ENCODE measurements at regions not wholly inside any gene's neighbourhood (a gene's known extent, or its start where the extent isn't known, plus 50 kb on each side); places are given as distances from the start of the nearest gene placed in this dataset.
"Not testable (repeated sequence)": the region's sequence is repeated elsewhere in the genome, so short reads cannot be mapped to it uniquely, and the experiment has no call there.

- no peak for DNase-seq (ENCODE audit: low read depth, low spot score)
Measured at GRCh38 chr9:82720515-82720914, 342.4 kb downstream of the RASEF start.

- DNase-seq (ENCODE audit: low read depth, low spot score): no peak
Measured at GRCh38 chr9:82721593-82721992, 341.3 kb downstream of the RASEF start.

GRCh38 chr9:82722051-82722450 is 340.9 kb downstream of the RASEF start:
- no peak for DNase-seq (ENCODE audit: low read depth, low spot score)

- no peak for DNase-seq (ENCODE audit: low read depth, low spot score)
Measured at GRCh38 chr9:82722561-82722960, 340.4 kb downstream of the RASEF start.

- no peak for DNase-seq (ENCODE audit: low read depth, low spot score)
Measured at GRCh38 chr9:82726424-82727276, 336.3 kb downstream of the RASEF start.

- no peak for DNase-seq (ENCODE audit: low read depth, low spot score)
Measured at GRCh38 chr9:82729141-82729540, 333.8 kb downstream of the RASEF start.

GRCh38 chr9:82729991-82730589 is 332.9 kb downstream of the RASEF start:
- no peak for DNase-seq (ENCODE audit: low read depth, low spot score)

GRCh38 chr9:82732928-82733327 is 330.0 kb downstream of the RASEF start:
- DNase-seq (ENCODE audit: low read depth, low spot score): no peak

GRCh38 chr9:82736126-82736525 is 326.8 kb downstream of the RASEF start:
- no peak for DNase-seq (ENCODE audit: low read depth, low spot score)

GRCh38 chr9:82736701-82737100 is 326.2 kb downstream of the RASEF start:
- no peak for DNase-seq (ENCODE audit: low read depth, low spot score)

- no peak for DNase-seq (ENCODE audit: low read depth, low spot score)
Measured at GRCh38 chr9:82745919-82746318, 317.0 kb downstream of the RASEF start.

GRCh38 chr9:82750411-82750913 is 312.5 kb downstream of the RASEF start:
- no peak for DNase-seq (ENCODE audit: low read depth, low spot score)

- DNase-seq (ENCODE audit: low read depth, low spot score): no peak
Measured at GRCh38 chr9:82757924-82758323, 305.0 kb downstream of the RASEF start.

GRCh38 chr9:82761027-82761426 is 301.9 kb downstream of the RASEF start:
- DNase-seq (ENCODE audit: low read depth, low spot score): no peak

- DNase-seq (ENCODE audit: low read depth, low spot score): no peak
Measured at GRCh38 chr9:82761956-82762355, 301.0 kb downstream of the RASEF start.

- DNase-seq (ENCODE audit: low read depth, low spot score): no peak
Measured at GRCh38 chr9:82763656-82764055, 299.3 kb downstream of the RASEF start.

GRCh38 chr9:82764061-82764668 is 298.8 kb downstream of the RASEF start:
- DNase-seq (ENCODE audit: low read depth, low spot score): no peak

- not testable (repeated sequence) for DNase-seq (ENCODE audit: low read depth, low spot score)
Measured at GRCh38 chr9:82774707-82775231, 288.2 kb downstream of the RASEF start.

- no peak for DNase-seq (ENCODE audit: low read depth, low spot score)
Measured at GRCh38 chr9:82776508-82776907, 286.4 kb downstream of the RASEF start.

- no peak for DNase-seq (ENCODE audit: low read depth, low spot score)
Measured at GRCh38 chr9:82777366-82777765, 285.6 kb downstream of the RASEF start.

- not testable (repeated sequence) for DNase-seq (ENCODE audit: low read depth, low spot score)
Measured at GRCh38 chr9:82778923-82779322, 284.0 kb downstream of the RASEF start.

GRCh38 chr9:82780017-82780416 is 282.9 kb downstream of the RASEF start:
- DNase-seq (ENCODE audit: low read depth, low spot score): no peak

Measured in brain pericyte (primary cell).